RWPE1 (cell line): ENCODE measurements at regions not wholly inside any gene's neighbourhood (a gene's known extent, or its start where the extent isn't known, plus 50 kb on each side); places are given as distances from the start of the nearest gene placed in this dataset.
A peak's percentile ranks its signal among the peaks of the same experiment; 100 is the strongest.

Source experiments
- CTCF ChIA-PET: fragments of 350-600 bp; sonication (Branson Sonifier 250); formaldehyde crosslinking; extraction: SDS; loops from one replicate; lab custom pipeline; 2021; lab: Yijun Ruan, JAX
- POLR2A ChIA-PET: fragments of 400-600 bp; formaldehyde crosslinking; extraction: SDS; loops from one replicate; lab custom pipeline; 2020; ENCODE audit warnings: antibody characterized with exemption; ENCODE audit not compliant: low non-redundant PET; lab: Yijun Ruan, JAX
- DNase-seq: peaks from one replicate; pipeline ENCODE4 v3.0.0; 2012; ENCODE audit warnings: low spot score
- H3K27ac ChIP-seq: fragments of 450-650 bp; 2 replicates; pipeline ENCODE4 v1.5.1; 2017
- CTCF ChIP-seq: fragments of 450-650 bp; conservative IDR thresholded peaks from 2 replicates; pipeline ENCODE4 v1.5.1; 2017; ENCODE audit warnings: low read depth, mild to moderate bottlenecking

- POLR2A ChIA-PET, result no interaction called here
- CTCF ChIA-PET, result no interaction called here
- no peak overlapping the region for H3K27ac ChIP-seq
- no peak for TF ChIP-seq CTCF
- DNase-seq, result no peak
Measured at GRCh38 chr1:222461941-222462340, 86.0 kb downstream of the HHIPL2 start.

GRCh38 chr1:222459652-222460051 is 88.3 kb downstream of the HHIPL2 start:
- POLR2A ChIA-PET, result no interaction called here

GRCh38 chr1:222457513-222457912 is 90.4 kb downstream of the HHIPL2 start:
- H3K27ac ChIP-seq, result no peak overlapping the region
- DNase-seq, result no peak
- CTCF ChIA-PET, result interaction anchor here (0.6 kb wide), 2 partner anchors 320 to 603 kb away, joined by 3 read pairs; no protein-coding TSS in a partner anchor
- POLR2A ChIA-PET, result no interaction called here
- no peak for TF ChIP-seq CTCF

More at GRCh38 chr1:222459652-222460051, 88.3 kb downstream of the HHIPL2 start:
- no peak for TF ChIP-seq CTCF
- CTCF ChIA-PET, result no interaction called here
- DNase-seq, result no peak
- no peak overlapping the region for H3K27ac ChIP-seq

GRCh38 chr1:222457084-222457483 is 90.8 kb downstream of the HHIPL2 start:
- H3K27ac ChIP-seq, result no peak overlapping the region
- ChIA-PET CTCF (interaction anchor here (0.6 to 1.0 kb wide), 2 partner anchors 8 to 603 kb away, joined by 3 read pairs; no protein-coding TSS in a partner anchor), POLR2A (no interaction called here)
- no peak for DNase-seq
- TF ChIP-seq CTCF, result no peak

- DNase-seq, result peak; percentile 81
- peak overlapping the region; percentile 48 for H3K27ac ChIP-seq
- ChIA-PET CTCF (interaction anchor here (0.6 to 2.3 kb wide), 25 partner anchors 8 to 1580 kb away, joined by 3 to 20 read pairs (median 4); partner anchors contain the start of gene DUSP10), POLR2A (no interaction called here)
- peak; percentile 92 for TF ChIP-seq CTCF
Measured at GRCh38 chr1:222455188-222455879, 92.6 kb downstream of the HHIPL2 start.

- TF ChIP-seq CTCF, result no peak
Measured at GRCh38 chr1:222454782-222455181, 93.1 kb downstream of the HHIPL2 start.

More at GRCh38 chr1:222454782-222455181, 93.1 kb downstream of the HHIPL2 start:
- ChIA-PET POLR2A (no interaction called here), CTCF (interaction anchor here (0.8 to 2.3 kb wide), 9 partner anchors 9 to 1580 kb away, joined by 3 to 20 read pairs (median 4); no protein-coding TSS in a partner anchor)
- peak overlapping the region; percentile 48 for H3K27ac ChIP-seq
- DNase-seq, result peak; percentile 35
